HEK293T (cell line): ENCODE measurements at regions not wholly inside any gene's neighbourhood (a gene's known extent, or its start where the extent isn't known, plus 50 kb on each side); places are given as distances from the start of the nearest gene placed in this dataset.
"Not testable (repeated sequence)": the region's sequence is repeated elsewhere in the genome, so short reads cannot be mapped to it uniquely, and the experiment has no call there.

Experiments
- FOXA1 ChIP-seq: fragments of 450-650 bp; IDR thresholded peaks from 2 replicates; pipeline ENCODE4 v1.6.1; 2016; ENCODE audit warnings: mild to moderate bottlenecking
- HDGF ChIP-seq: fragments of 450-650 bp; IDR thresholded peaks from 2 replicates; pipeline ENCODE4 v1.6.1; 2017; ENCODE audit warnings: antibody characterized with exemption, borderline replicate concordance
- LEF1 ChIP-seq: fragments of 450-650 bp; IDR thresholded peaks from 2 replicates; pipeline ENCODE4 v1.6.1; 2017; ENCODE audit warnings: mild to moderate bottlenecking, borderline replicate concordance
- NFRKB ChIP-seq: fragments of 450-650 bp; IDR thresholded peaks from 2 replicates; pipeline ENCODE4 v1.6.1; 2016; ENCODE audit warnings: mild to moderate bottlenecking, moderate library complexity
- SP1 ChIP-seq: fragments of 450-650 bp; IDR thresholded peaks from 2 replicates; pipeline ENCODE4 v1.6.1; 2017
- TARDBP ChIP-seq: fragments of 450-650 bp; IDR thresholded peaks from 2 replicates; pipeline ENCODE4 v1.6.1; 2016
- ZNF384 ChIP-seq: fragments of 450-650 bp; IDR thresholded peaks from 2 replicates; pipeline ENCODE4 v1.6.1; 2016

GRCh38 chr7:150189963-150190362, 133.2 kb upstream of the LRRC61 start:
- not testable (repeated sequence) for TF ChIP-seq SP1, ZNF384, LEF1, HDGF, TARDBP, FOXA1, NFRKB
